ENCODE measurements at regions not wholly inside any gene's neighbourhood (a gene's known extent, or its start where the extent isn't known, plus 50 kb on each side); places are given as distances from the start of the nearest gene placed in this dataset.

DNA sequence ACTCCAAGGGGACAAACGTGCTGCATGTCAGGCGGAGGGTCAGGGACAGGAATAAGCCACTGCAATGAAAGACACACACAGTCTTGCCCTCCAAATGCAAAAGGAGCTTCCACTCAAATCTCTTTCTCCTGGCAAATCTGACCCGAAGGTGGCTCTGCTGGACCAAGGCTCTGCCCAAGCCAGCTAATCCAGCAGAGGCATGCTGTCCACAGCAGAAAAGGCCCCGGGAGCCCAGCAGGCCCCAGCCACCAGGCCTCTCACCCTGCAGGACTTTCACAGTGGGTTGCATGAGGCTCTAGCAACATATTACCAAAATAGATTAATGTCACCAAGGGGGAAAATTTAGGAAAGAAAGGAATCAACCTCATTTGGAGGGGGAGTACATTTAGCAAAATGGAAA lies 628.6 kb downstream of the BCOR start:
- no peaks in the 10 kb centered on the region for H3K27me3 Mint-ChIP-seq (ENCODE audit: insufficient read depth, unreplicated experiment)
- POLR2A ChIA-PET: no interaction called here
- BruUV-seq (replicated peaks): no TSS peak

DNA sequence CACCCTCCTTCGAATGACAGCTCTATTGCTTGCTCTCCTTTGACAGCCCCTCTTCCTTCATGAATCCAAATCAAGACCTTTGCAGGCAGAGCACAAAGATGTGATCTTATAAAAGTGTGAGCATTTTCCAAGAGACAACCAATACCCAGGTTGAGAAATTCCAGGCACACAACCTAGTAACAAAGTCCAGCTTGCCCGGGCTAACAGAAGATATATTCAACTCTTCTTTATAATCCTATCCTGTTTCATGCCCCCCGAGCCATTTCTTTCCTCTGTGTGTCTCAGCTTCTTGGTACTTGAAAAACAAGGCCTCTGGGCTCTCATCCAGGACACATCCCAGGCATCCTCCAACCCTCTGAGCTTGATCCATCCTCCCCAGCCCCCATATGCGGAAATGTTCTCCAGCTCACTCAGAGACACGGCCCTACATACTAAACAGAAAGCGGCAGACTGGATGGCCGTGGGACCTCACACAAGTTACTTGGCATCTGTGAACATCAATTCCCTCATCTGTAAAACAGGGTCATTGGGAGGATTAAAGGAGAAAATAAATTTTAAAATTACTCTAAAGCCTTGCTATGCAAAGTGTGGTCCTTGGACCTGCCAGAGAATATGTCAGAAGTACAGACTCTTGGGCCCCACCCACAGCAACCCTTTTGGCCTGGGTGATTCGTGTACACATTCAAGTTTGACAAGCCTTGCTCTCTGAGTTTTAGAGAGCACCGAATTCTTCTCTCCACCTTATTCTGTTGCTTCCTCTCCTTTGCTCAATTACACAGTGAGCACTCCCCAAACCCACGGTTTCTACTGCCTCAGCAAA lies 627.0 kb downstream of the BCOR start:
- H3K9me3 Mint-ChIP-seq (ENCODE audit: unreplicated experiment): no peaks in the 10 kb centered on the region
- H3K27me3 Mint-ChIP-seq (ENCODE audit: insufficient read depth, unreplicated experiment): no peaks in the 10 kb centered on the region
- H3K4me1 Mint-ChIP-seq (ENCODE audit: low read depth, unreplicated experiment): peaks cover 7% of the 10 kb centered on the region
- intact Hi-C loops (cut with micrococcal nuclease; ENCODE audit: unreplicated experiment): no loop called here
- H3K36me3 Mint-ChIP-seq (ENCODE audit: insufficient read depth, unreplicated experiment): no peaks in the 10 kb centered on the region
- no peak for DNase-seq
- CTCF ChIA-PET: no interaction called here
- Histone ChIP-seq H3K27me3 (replicated peaks; ENCODE audit: control insufficient read depth, insufficient read depth, low read length) (no peaks in the 10 kb centered on the region), H3K9me3 (no peaks in the 10 kb centered on the region), H3K4me1 (no peaks in the 10 kb centered on the region), H3K4me3 (ENCODE audit: low read depth, low read length) (no peak overlapping the region), H3K36me3 (ENCODE audit: control insufficient read depth, insufficient read depth, low read length) (no peaks in the 10 kb centered on the region)
- TF ChIP-seq CTCF (IDR thresholded peaks at IDR 0.05; ENCODE audit: insufficient read depth in 1 of 2, low read depth in 1 of 2, low read length in 1 of 2, severe bottlenecking in 1 of 2, unreplicated experiment in 1 of 2): no peak
- H3K27ac Mint-ChIP-seq (ENCODE audit: unreplicated experiment): no peak overlapping the region
- POLR2A ChIA-PET: no interaction called here
- BruUV-seq (replicated peaks): no TSS peak
- H3K4me3 Mint-ChIP-seq (ENCODE audit: unreplicated experiment): no peak overlapping the region

More for the DNA sequence above, 628.6 kb downstream of the BCOR start:
- Histone ChIP-seq H3K36me3 (ENCODE audit: control insufficient read depth, insufficient read depth, low read length) (no peaks in the 10 kb centered on the region), H3K27me3 (replicated peaks; ENCODE audit: control insufficient read depth, insufficient read depth, low read length) (no peaks in the 10 kb centered on the region), H3K4me3 (ENCODE audit: low read depth, low read length) (no peak overlapping the region), H3K9me3 (no peaks in the 10 kb centered on the region), H3K4me1 (no peaks in the 10 kb centered on the region)
- TF ChIP-seq CTCF (IDR thresholded peaks at IDR 0.05; ENCODE audit: insufficient read depth in 1 of 2, low read depth in 1 of 2, low read length in 1 of 2, severe bottlenecking in 1 of 2, unreplicated experiment in 1 of 2): no peak
- H3K27ac Mint-ChIP-seq (ENCODE audit: unreplicated experiment): no peak overlapping the region
- no peaks in the 10 kb centered on the region for H3K36me3 Mint-ChIP-seq (ENCODE audit: insufficient read depth, unreplicated experiment)
- CTCF ChIA-PET: no interaction called here
- H3K9me3 Mint-ChIP-seq (ENCODE audit: unreplicated experiment): no peaks in the 10 kb centered on the region
- no peak for DNase-seq
- H3K4me1 Mint-ChIP-seq (ENCODE audit: low read depth, unreplicated experiment): no peaks in the 10 kb centered on the region
- intact Hi-C loops (cut with micrococcal nuclease; ENCODE audit: unreplicated experiment): no loop called here
- no peak overlapping the region for H3K4me3 Mint-ChIP-seq (ENCODE audit: unreplicated experiment)

DNA sequence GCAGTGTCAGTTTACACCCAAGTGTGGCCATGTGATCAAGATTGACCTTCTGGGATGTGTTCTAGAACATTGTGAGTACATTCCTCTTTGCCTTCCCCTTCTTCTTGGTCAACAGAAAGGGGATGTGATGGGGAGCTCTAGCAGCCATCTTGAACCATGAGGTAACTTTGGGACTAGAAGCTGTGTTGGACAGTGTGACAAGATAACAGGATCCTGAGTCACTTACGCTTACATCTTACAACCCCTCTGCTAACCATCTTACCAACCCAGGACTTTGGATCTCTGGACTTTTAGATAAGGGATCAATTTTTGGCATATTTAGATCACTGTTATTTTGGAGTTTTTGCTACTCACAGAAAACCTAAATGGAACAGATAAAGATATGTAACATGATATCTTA lies 625.6 kb downstream of the BCOR start:
- H3K27me3 ChIP-seq (replicated peaks; ENCODE audit: control insufficient read depth, insufficient read depth, low read length): no peaks in the 10 kb centered on the region
- Mint-ChIP-seq H3K4me1 (ENCODE audit: low read depth, unreplicated experiment) (peaks cover 7% of the 10 kb centered on the region), H3K27ac (ENCODE audit: unreplicated experiment) (no peak overlapping the region), H3K27me3 (ENCODE audit: insufficient read depth, unreplicated experiment) (no peaks in the 10 kb centered on the region), H3K9me3 (ENCODE audit: unreplicated experiment) (no peaks in the 10 kb centered on the region), H3K4me3 (ENCODE audit: unreplicated experiment) (no peak overlapping the region), H3K36me3 (ENCODE audit: insufficient read depth, unreplicated experiment) (no peaks in the 10 kb centered on the region)
- intact Hi-C loops (cut with micrococcal nuclease; ENCODE audit: unreplicated experiment): no loop called here
- H3K9me3 ChIP-seq: no peaks in the 10 kb centered on the region
- H3K4me1 ChIP-seq: no peaks in the 10 kb centered on the region
- no peaks in the 10 kb centered on the region for H3K36me3 ChIP-seq (ENCODE audit: control insufficient read depth, insufficient read depth, low read length)
- CTCF ChIA-PET: no interaction called here
- H3K4me3 ChIP-seq (ENCODE audit: low read depth, low read length): no peak overlapping the region
- POLR2A ChIA-PET: no interaction called here
- no peak for DNase-seq
- no peak for TF ChIP-seq CTCF (IDR thresholded peaks at IDR 0.05; ENCODE audit: insufficient read depth in 1 of 2, low read depth in 1 of 2, low read length in 1 of 2, severe bottlenecking in 1 of 2, unreplicated experiment in 1 of 2)
- no TSS peak for BruUV-seq (replicated peaks)

All from Caco-2 (cell line).